IgD-negative memory B cell (primary cell): ENCODE measurements at regions not wholly inside any gene's neighbourhood (a gene's known extent, or its start where the extent isn't known, plus 50 kb on each side); places are given as distances from the start of the nearest gene placed in this dataset.
A peak's percentile ranks its signal among the peaks of the same experiment; 100 is the strongest.

ENCODE experiments used
- H3K27ac Mint-ChIP-seq, 3 donors: one replicate each; pipeline ENCODE4 v1.8.0; 2020 to 2022; ENCODE audit warnings: mild to moderate bottlenecking in 3 of 3, mixed read lengths in 3 of 3, moderate library complexity in 1 of 3
- H3K27me3 Mint-ChIP-seq: one replicate; pipeline ENCODE4 v1.8.0; 2021; ENCODE audit warnings: mixed read lengths
- H3K36me3 Mint-ChIP-seq: one replicate; pipeline ENCODE4 v1.8.0; 2020; ENCODE audit warnings: mild to moderate bottlenecking, mixed read lengths
- H3K4me1 Mint-ChIP-seq, 3 donors: one replicate each; pipeline ENCODE4 v1.8.0; 2020 to 2022; ENCODE audit warnings: mixed read lengths in 3 of 3, mild to moderate bottlenecking in 1 of 3
- H3K4me3 Mint-ChIP-seq, 4 donors: one replicate each; pipeline ENCODE4 v1.8.0; 2020 to 2022; ENCODE audit warnings: mild to moderate bottlenecking in 4 of 4, mixed read lengths in 4 of 4, moderate library complexity in 3 of 4
- H3K9me3 Mint-ChIP-seq, 3 donors: one replicate each; pipeline ENCODE4 v1.8.0; 2020 to 2021; ENCODE audit warnings: mixed read lengths in 3 of 3, mild to moderate bottlenecking in 1 of 3

- Mint-ChIP-seq H3K27me3 (no peaks in the 10 kb centered on the region), H3K36me3 (peaks cover 2% of the 10 kb centered on the region), H3K9me3 (no peaks in the 10 kb centered on the region), H3K4me1 (no peaks in the 10 kb centered on the region), H3K4me3 (no peak overlapping the region), H3K27ac (no peak overlapping the region)
Measured at GRCh38 chr11:43053638-43054412, 258.0 kb upstream of the API5 start.

GRCh38 chr11:43067681-43068080 is 244.1 kb upstream of the API5 start:
- no peak overlapping the region for H3K4me3 Mint-ChIP-seq
- H3K27me3 Mint-ChIP-seq, result no peaks in the 10 kb centered on the region
- H3K4me1 Mint-ChIP-seq, result no peaks in the 10 kb centered on the region
- peaks cover 4 to 14% (median 7%) of the 10 kb centered on the region in 3 donors for H3K9me3 Mint-ChIP-seq
- peaks cover 5% of the 10 kb centered on the region for H3K36me3 Mint-ChIP-seq
- H3K27ac Mint-ChIP-seq, result no peak overlapping the region

- Mint-ChIP-seq H3K4me1 (no peaks in the 10 kb centered on the region), H3K4me3 (no peak overlapping the region), H3K36me3 (peaks cover 5% of the 10 kb centered on the region), H3K27ac (no peak overlapping the region), H3K9me3 (peaks cover 4 to 14% (median 5%) of the 10 kb centered on the region in 3 donors), H3K27me3 (no peaks in the 10 kb centered on the region)
Measured at GRCh38 chr11:43071338-43071737, 240.5 kb upstream of the API5 start.

GRCh38 chr11:43072096-43072495 is 239.7 kb upstream of the API5 start:
- peaks cover 4 to 14% (median 5%) of the 10 kb centered on the region in 3 donors for H3K9me3 Mint-ChIP-seq
- H3K27ac Mint-ChIP-seq, result no peak overlapping the region
- H3K27me3 Mint-ChIP-seq, result no peaks in the 10 kb centered on the region
- no peak overlapping the region for H3K4me3 Mint-ChIP-seq
- H3K4me1 Mint-ChIP-seq, result no peaks in the 10 kb centered on the region
- H3K36me3 Mint-ChIP-seq, result peaks cover 5% of the 10 kb centered on the region

- Mint-ChIP-seq H3K4me1 (no peaks in the 10 kb centered on the region), H3K27me3 (no peaks in the 10 kb centered on the region), H3K36me3 (peaks cover 5% of the 10 kb centered on the region), H3K9me3 (peaks cover 2 to 14% (median 3%) of the 10 kb centered on the region in 3 donors), H3K27ac (no peak overlapping the region), H3K4me3 (no peak overlapping the region)
Measured at GRCh38 chr11:43072911-43073310, 238.9 kb upstream of the API5 start.

GRCh38 chr11:43074810-43075209 is 237.0 kb upstream of the API5 start:
- Mint-ChIP-seq H3K4me1 (no peaks in the 10 kb centered on the region), H3K36me3 (peaks cover 5% of the 10 kb centered on the region), H3K27ac (no peak overlapping the region), H3K9me3 (peaks cover 2 to 13% (median 7%) of the 10 kb centered on the region in 3 donors), H3K27me3 (no peaks in the 10 kb centered on the region), H3K4me3 (no peak overlapping the region)

- Mint-ChIP-seq H3K4me1 (no peaks in the 10 kb centered on the region), H3K4me3 (no peak overlapping the region), H3K9me3 (peaks cover 0 to 3% (median 2%) of the 10 kb centered on the region in 3 donors), H3K27me3 (no peaks in the 10 kb centered on the region), H3K27ac (no peak overlapping the region), H3K36me3 (no peaks in the 10 kb centered on the region)
Measured at GRCh38 chr11:43101113-43101512, 210.7 kb upstream of the API5 start.

GRCh38 chr11:43116071-43116470 is 195.7 kb upstream of the API5 start:
- no peak overlapping the region for H3K4me3 Mint-ChIP-seq
- peaks cover 3 to 6% (median 5%) of the 10 kb centered on the region in 3 donors for H3K9me3 Mint-ChIP-seq
- no peaks in the 10 kb centered on the region for H3K27me3 Mint-ChIP-seq
- H3K4me1 Mint-ChIP-seq, result no peaks in the 10 kb centered on the region
- no peaks in the 10 kb centered on the region for H3K36me3 Mint-ChIP-seq
- no peak overlapping the region for H3K27ac Mint-ChIP-seq

- Mint-ChIP-seq H3K9me3 (peaks cover 0 to 6% (median 3%) of the 10 kb centered on the region in 3 donors), H3K36me3 (no peaks in the 10 kb centered on the region), H3K4me3 (no peak overlapping the region), H3K4me1 (no peaks in the 10 kb centered on the region), H3K27me3 (no peaks in the 10 kb centered on the region), H3K27ac (peak overlapping the region in 1 of 3 donors; percentile 0)
Measured at GRCh38 chr11:43119275-43119970, 192.4 kb upstream of the API5 start.

GRCh38 chr11:43122546-43122945 is 189.2 kb upstream of the API5 start:
- peaks cover 0 to 1% (median 0%) of the 10 kb centered on the region in 3 donors for H3K4me1 Mint-ChIP-seq

GRCh38 chr11:43123443-43123842 is 188.4 kb upstream of the API5 start:
- no peak overlapping the region for H3K4me3 Mint-ChIP-seq
- no peaks in the 10 kb centered on the region for H3K27me3 Mint-ChIP-seq
- H3K36me3 Mint-ChIP-seq, result no peaks in the 10 kb centered on the region
- no peak overlapping the region for H3K27ac Mint-ChIP-seq
- H3K9me3 Mint-ChIP-seq, result peaks cover 0 to 3% (median 0%) of the 10 kb centered on the region in 3 donors
- H3K4me1 Mint-ChIP-seq, result peaks cover 0 to 1% (median 0%) of the 10 kb centered on the region in 3 donors

More at GRCh38 chr11:43122546-43122945, 189.2 kb upstream of the API5 start:
- Mint-ChIP-seq H3K27me3 (no peaks in the 10 kb centered on the region), H3K27ac (no peak overlapping the region), H3K36me3 (no peaks in the 10 kb centered on the region), H3K9me3 (peaks cover 0 to 3% (median 3%) of the 10 kb centered on the region in 3 donors), H3K4me3 (peak overlapping the region in 1 of 4 donors; percentile 37)

- H3K27me3 Mint-ChIP-seq, result no peaks in the 10 kb centered on the region
- H3K36me3 Mint-ChIP-seq, result no peaks in the 10 kb centered on the region
- peaks cover 0 to 3% (median 0%) of the 10 kb centered on the region in 3 donors for H3K9me3 Mint-ChIP-seq
- no peak overlapping the region for H3K4me3 Mint-ChIP-seq
- no peak overlapping the region for H3K27ac Mint-ChIP-seq
- peaks cover 0 to 1% (median 0%) of the 10 kb centered on the region in 3 donors for H3K4me1 Mint-ChIP-seq
Measured at GRCh38 chr11:43124272-43124935, 187.4 kb upstream of the API5 start.

- Mint-ChIP-seq H3K4me3 (no peak overlapping the region), H3K4me1 (peaks cover 0 to 1% (median 0%) of the 10 kb centered on the region in 3 donors), H3K27me3 (no peaks in the 10 kb centered on the region), H3K36me3 (no peaks in the 10 kb centered on the region), H3K9me3 (no peaks in the 10 kb centered on the region), H3K27ac (no peak overlapping the region)
Measured at GRCh38 chr11:43129329-43129728, 182.5 kb upstream of the API5 start.

GRCh38 chr11:43130616-43131015 is 181.2 kb upstream of the API5 start:
- peaks cover 0 to 1% (median 0%) of the 10 kb centered on the region in 3 donors for H3K4me1 Mint-ChIP-seq
- no peaks in the 10 kb centered on the region for H3K9me3 Mint-ChIP-seq
- H3K27ac Mint-ChIP-seq, result no peak overlapping the region
- no peak overlapping the region for H3K4me3 Mint-ChIP-seq
- H3K36me3 Mint-ChIP-seq, result no peaks in the 10 kb centered on the region
- H3K27me3 Mint-ChIP-seq, result no peaks in the 10 kb centered on the region

- Mint-ChIP-seq H3K4me3 (no peak overlapping the region), H3K27ac (no peak overlapping the region), H3K36me3 (no peaks in the 10 kb centered on the region), H3K4me1 (no peaks in the 10 kb centered on the region), H3K27me3 (peaks cover 3% of the 10 kb centered on the region), H3K9me3 (peaks cover 0 to 2% (median 2%) of the 10 kb centered on the region in 3 donors)
Measured at GRCh38 chr11:43135966-43136534, 175.7 kb upstream of the API5 start.
